Fibroblast of skin of abdomen (primary cell): ENCODE measurements at regions not wholly inside any gene's neighbourhood (a gene's known extent, or its start where the extent isn't known, plus 50 kb on each side); places are given as distances from the start of the nearest gene placed in this dataset.
"Not testable (repeated sequence)": the region's sequence is repeated elsewhere in the genome, so short reads cannot be mapped to it uniquely, and the experiment has no call there.

ENCODE experiments used
- DNase-seq: peaks from one replicate; pipeline ENCODE4 v3.0.0-alpha.2; 2013

DNA sequence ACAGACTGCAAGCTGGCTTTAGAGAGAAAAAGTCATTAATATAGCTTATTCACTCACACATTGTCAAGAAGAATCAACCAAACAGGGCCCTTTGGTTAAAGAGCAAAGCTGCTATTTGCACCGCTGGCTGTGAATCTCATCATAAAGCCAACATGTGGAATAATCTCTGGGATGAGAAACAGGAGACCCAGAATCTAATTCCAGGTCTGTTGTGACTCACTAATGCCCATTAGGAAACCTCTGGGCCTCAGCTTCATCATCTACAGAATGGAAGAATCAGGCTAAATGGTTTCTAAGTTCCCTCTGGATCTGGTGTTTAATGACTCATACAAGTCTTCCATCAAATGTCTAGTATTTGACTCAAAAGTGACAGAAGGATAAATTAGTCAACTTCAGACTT is 591.7 kb upstream of the DDX18 start:
- DNase-seq, result no peak

DNA sequence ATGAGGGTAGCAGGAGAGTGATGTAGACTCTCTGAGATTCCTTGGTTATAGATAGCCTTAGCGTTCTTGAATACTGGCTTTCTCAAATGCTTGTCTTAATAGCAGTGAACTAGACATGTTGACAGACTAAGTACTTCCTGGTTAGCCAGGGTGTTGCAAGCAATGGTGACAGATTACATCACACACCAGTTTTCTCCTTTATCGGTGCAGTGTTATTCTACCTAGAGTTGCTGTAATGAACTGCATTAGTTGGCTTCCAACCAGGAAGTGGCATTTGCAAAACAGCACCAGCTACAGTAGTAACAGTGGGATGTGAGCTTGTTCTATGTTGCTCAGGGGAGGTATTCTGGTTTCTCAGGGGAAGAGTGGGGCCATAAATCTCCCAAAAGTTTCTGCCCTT is 582.2 kb upstream of the DDX18 start:
- no peak for DNase-seq

DNA sequence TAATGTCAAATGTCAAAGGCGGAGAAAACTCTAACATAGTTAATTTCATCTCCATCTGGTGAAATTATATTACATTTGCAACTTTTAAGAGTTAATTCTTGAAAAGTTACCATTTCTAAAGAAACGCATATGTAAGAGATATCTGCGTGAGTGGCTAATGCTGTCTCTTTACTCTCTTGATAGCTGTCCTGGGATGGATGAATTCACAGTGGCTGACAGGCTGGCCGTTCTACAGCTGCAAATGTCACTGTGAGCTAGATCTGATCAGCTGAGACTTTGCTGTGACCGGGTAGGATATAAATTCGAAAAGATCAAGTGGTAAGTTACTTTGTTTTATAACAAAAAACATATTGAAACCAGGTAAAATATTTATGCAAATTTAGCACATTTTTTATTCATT is 557.1 kb upstream of the DDX18 start:
- DNase-seq, result no peak

DNA sequence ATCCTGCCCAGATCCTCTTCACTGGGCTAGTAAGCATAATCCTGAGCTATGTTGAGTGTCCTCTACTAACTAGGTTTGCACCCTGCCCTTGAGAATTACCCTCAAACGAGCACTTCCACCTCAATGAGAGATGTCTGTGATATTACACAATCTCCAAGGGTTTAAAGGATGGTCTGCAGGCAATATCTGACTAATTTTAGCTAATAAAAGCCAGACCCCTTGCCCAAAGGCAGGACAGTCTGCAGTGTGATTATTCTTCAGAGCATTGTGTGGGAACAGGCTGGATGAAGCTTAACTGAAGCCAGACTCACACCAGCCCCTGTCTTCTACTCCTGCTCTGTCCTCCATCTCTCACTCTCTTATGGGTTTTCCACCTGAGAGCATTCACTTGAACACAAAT is 544.9 kb upstream of the DDX18 start:
- no peak for DNase-seq

DNA sequence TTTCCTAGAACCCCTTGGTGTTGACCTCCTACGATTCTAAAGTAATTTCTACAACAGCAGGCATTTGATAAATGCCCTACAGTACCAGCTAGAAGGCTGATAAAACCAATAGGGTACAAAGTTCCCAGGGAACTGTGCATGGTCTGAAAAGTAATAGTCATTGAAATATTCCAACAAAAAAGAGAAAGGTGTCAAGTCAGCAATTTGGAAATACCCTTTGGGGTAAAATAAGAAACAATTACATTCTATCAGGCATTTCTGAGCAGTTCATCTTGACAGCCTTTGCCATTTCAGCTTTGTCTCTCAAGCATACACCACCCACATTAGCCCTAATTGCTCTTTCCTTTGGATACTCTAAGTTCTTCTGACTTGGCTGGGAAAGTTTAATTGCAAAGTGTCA is 542.9 kb upstream of the DDX18 start:
- no peak for DNase-seq

DNA sequence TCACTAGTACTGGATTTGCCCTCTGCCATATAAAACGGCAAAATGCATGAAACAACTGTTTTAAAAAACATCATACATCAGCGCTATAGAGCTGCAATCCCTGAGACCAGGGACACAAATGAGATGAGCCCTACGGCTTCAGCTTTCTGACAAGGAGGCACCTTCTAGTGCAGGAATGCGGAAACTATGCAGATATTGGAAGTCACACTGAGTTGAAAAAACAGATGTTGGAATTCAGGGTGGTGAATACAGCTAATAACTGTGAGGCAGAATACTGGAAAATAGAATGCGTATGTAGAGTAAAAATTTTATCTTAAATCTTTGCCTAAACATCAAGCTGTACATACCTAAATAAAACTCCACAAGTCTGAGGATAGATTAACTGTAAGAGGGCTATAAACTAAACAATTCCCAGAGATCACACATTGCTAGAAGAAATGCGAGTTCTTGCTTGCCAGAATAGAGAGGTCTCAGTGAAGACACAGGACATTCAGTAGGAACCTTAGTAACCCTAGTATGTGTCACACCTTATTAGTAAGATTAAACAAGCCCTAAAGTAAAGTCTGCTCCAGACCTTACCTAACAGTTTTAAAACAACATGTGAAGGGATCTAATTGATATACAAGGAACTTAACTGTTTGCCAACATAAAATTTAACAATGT is 541.4 kb upstream of the DDX18 start:
- DNase-seq, result no peak

DNA sequence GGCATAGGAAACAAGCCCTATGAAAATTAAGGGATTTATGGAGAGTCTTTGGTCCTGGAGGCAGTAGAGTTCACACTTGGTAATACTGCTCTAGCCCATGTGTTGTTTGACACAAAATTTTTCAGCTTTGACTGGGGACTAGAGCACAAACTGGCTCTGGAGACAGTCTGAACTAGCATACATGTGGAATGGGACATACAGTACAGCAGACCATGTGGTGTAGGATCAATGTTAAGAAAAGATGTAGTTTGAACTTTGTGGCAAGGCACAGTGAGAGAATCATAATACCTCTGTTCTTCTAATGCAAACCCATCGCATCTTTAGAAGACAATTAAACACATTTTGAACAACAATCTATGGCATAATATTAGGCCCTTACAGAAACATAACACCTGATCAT is 521.5 kb upstream of the DDX18 start:
- DNase-seq, result no peak

DNA sequence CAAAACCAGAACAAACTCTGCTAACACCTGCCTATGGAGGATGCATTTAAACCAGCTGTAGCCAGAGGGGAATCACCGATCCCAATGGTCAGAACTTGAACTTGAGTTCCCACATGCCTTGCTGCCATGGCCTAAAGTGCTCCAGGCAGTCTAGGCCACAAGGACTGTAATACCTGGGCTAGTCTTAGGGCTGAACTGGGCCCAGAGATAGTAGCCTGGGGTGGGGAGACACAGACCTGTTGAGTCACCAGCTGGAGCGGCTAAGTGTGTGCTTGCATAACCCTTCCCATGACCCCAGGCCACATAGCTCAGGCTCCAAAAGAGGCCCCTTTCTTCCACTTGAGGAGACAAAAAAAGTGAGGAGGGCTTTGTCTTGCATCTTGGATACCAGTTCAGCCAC is 515.0 kb upstream of the DDX18 start:
- DNase-seq, result no peak

DNA sequence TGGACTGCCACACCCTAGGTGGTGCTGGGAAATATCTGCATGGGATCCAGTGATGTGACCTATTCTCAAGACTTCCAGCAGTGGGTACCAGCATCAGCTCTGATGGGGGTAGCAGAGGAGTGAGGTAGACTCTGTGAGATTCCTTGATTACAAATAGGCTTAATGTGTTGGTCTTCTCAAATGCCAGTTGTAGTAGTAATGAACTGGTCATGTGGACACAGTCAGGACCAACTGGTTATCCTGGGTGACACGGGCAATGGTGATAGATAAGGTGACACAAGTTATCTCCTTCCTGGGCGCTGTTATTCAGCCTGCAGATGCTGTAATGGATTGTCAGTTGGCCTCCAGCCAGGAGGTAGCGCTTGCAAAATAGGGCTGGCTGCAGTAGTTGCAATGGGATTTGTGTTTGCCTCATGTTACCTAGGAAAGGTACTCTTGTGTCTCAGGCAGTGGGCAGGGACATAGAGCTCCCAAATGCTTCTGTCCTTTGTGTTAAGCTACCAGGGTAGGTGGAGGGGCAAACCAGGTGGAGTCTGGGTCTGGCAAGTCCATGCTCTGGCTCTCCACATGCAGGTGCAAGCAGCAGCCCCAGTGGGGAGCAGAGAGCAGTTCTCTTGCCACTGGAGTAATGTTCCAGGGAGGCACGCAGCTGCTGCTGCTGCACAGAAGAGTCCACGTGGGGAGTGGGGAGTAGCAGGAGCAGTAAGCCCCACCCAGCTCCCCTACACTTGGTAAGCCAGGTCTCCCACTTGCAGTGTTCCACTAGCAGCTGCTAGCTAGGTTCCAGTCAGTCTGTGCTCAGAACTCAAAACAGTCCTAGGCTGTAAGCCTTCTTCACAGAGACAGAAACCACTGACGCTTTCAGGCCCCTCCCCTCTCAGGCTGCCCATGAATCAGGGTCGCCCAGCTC is 505.4 kb upstream of the DDX18 start:
- no peak for DNase-seq

DNA sequence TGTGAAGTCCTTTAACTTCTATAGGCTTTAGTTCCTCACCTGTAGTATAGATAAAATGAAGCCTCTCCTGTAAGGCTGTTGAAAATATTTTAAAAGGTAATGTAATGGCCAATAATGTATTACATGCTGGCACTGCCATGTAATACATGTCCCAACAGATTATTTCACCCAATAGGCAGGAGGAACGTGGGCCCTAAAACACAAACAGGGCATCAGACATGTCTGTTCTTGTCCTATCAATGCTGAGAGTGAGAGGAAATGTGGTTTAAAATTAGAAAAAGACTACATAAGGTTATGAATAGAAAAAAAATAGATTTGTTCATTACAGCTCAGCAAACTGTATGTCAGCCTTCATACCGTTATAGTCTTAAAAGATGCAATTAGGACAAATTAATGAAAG is 492.7 kb upstream of the DDX18 start:
- no peak for DNase-seq

DNA sequence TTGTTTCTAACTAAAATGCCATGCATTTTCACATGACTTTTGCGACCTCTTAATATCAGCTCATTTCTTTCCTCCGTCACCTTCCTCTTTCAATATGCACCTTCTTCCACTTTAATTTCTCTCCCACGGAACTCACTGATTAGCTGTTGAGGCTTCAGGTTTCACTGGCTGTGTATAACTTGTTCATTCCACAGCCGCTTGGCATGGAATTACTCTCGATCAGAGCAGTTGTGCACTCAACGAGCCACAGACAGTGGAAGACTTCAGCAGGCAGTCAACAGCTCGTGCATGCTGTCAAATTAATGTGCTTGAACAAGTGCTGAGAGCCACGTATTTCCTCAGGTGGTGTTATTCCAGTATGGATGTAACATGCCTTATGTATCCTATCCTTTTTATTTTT is 491.2 kb upstream of the DDX18 start:
- DNase-seq, result no peak

DNA sequence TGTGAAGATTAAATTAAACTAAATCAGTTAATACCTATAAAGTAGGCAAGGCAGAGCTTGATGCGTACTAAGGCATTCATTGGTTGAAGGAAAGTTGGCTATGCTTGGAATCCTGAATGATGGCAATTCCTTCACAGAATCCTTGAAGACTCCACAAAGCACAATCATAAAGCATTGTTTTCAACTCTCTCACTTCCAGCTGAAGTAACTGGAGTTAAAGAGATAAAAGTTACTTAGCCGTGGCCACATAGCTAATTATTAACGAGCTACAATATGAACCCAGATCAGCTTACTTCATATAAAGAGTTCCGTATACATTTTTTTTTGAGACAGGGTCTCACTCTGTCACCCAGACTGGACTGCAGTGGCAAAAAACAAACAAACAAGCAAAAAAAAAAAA is 483.9 kb upstream of the DDX18 start:
- no peak for DNase-seq

DNA sequence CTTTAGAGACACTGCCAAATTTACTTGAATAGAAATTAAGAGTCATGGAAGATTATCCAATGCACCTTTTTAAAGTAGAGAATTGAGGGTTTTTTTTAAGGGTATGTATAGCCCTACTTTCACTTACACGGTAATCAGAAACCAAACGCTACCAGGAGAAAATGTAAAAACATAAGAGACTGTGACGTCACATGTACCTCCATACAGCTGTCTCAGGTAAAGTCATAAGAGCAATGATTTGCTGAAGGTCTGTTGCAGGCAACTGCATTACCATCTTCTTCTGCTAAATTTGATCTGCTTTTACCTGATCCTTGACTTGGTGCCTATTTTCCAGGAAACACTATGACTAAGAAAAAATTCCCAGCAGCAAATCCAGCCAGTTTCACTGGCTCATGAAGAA is 478.5 kb upstream of the DDX18 start:
- DNase-seq, result no peak

DNA sequence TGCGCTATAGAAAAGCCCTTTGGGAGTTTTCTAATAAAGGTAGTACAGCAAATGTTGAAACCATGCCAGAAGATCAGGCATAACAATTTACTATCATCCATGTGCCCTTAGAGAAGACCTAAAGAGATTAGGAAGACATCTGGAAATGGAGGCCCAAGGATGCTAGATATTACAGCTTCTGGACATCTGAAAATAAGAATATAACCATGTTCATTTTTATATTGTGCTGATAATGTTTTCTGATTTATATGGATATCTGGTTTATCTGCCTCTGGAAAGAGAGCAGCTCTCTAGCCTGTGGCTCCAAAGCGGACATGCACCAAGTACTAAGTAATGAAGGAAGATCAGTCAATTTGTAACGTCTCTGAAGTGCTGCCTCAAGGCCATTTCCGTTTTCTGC is 478.0 kb upstream of the DDX18 start:
- DNase-seq, result no peak

DNA sequence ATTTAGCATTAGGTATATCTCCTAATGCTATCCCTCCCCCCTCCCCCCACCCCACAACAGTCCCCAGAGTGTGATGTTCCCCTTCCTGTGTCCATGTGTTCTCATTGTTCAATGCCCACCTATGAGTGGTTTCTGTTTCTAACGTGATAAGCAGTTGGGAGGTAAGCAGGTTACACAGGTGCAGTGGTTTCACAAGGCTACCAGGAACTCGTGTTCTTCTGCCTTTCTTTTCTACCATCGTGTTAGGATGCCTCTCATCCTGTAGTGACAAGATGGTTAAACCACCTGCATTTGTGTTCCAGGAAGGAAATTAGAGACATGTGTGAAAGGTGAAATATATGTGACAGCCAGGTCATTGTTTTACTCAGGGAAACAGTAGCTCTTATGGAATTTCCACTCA is 476.5 kb upstream of the DDX18 start:
- DNase-seq, result not testable (repeated sequence)

DNA sequence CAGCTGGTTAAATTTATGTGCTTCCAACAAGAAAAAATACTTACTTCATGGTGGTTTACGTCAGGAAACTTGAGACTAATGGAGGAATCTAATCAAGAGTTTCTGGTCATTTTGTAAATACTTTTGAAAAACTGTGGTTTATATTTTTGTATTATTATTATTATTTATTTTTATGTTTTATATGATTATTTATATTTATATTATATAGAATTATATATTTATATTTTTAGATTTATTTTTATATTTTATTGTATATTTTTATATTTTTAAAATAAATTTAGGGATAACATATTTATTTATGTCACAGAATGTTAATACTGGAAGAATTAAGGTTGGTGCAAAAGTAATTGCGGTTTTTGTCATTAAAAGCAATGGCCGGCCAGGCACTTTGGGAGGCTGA is 474.5 kb upstream of the DDX18 start:
- DNase-seq, result no peak

DNA sequence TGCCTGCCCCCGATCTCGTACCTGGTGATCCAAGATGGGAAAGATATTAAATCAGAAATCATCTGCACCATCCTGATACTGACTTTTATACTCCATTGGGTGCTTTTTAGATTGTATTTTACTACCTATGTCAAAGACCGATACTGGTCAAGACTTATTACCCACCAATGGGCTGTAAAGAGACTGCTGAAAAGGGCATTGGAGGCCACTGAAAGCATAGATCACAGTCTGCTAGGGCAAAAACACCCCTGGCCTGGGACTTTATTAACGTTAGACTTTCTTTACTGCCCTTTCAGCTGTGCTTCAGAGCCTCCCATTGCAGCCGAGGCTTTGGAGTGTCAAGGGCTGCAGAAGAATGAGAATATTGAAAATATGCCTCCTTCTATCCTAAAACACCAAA is 472.8 kb upstream of the DDX18 start:
- DNase-seq, result no peak

DNA sequence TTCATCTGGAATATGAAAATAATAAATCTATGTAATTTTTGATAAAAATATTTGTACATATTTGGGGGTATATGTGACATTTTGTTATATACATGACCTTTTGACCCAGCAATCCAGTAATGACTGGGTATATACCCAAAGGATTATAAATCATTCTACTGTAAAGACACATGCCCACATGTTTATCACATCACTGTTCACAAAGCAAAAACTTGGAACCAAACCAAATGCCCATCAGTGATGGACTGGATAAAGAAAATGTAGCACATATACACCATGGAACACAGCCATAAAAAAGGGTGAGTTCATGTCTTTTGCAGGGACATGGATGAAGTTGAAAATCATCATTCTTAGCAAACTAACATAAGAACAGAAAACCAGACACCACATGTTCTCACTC is 472.1 kb upstream of the DDX18 start:
- DNase-seq, result no peak

DNA sequence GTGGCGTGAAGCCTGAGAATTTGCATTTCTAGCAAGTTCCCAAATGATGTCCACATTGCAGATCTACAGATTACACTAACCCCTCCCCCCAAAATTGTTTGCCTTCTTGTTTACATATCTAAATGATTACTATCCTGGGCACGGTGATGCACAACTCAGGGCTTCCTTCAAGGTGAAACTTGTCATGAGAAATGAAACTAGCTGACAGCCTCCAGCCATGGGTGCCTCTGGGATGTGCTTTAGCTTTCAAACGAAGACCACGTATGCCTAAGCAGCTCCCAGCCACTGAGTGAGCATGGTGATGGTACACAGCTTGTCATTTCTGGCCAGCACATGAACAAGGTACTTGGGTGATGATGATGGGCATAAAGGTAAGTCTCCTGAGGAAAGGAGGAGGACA is 464.8 kb upstream of the DDX18 start:
- DNase-seq, result no peak

DNA sequence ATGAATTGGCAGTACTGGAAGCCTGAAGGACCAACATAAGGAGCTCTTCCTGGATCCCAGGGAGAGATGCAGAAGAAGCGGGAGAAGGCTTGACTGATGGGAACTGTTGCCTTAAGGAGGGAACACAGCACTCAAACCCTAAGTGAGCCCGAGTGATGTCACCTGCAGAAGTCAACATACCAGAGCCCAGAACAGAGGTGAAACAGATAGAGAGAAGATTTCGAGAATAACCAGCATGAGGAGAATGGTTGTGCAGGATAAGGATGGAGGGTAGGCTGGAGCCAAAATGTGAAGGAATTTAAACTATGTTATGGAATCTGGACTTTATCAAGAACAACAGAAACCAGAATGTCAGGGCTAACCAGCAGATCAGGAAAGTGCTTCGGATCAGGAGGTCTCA is 463.1 kb upstream of the DDX18 start:
- no peak for DNase-seq

DNA sequence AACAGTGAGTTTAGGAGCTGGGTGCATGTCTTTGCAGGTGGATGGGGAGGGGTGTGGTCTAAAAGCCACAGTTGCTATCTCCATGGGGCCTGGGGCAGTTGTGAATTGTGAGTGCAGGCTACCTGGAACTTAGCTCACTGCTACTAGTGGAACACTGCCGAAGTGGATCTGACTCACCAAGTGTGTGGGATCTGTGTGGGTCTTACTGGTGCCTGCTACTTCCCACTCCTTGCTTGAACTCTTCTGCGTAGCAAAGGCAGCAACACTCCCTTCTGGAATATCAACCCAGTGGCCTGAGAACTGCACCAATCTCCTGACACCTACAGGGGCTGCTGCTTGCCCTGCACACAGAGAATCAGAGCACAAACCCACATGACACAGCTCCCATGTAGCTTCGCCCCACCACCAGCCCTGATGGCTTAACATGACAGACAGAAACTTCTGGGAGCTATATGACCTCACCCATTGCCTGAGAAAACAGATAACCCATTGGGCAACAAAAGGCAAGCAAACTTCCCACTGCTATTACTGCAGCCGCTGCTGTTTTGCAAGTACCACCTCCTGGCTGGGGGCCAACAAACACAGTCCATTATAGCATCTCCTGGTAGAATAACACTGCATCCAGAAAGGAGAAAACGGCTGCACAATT is 455.1 kb upstream of the DDX18 start:
- DNase-seq, result no peak

DNA sequence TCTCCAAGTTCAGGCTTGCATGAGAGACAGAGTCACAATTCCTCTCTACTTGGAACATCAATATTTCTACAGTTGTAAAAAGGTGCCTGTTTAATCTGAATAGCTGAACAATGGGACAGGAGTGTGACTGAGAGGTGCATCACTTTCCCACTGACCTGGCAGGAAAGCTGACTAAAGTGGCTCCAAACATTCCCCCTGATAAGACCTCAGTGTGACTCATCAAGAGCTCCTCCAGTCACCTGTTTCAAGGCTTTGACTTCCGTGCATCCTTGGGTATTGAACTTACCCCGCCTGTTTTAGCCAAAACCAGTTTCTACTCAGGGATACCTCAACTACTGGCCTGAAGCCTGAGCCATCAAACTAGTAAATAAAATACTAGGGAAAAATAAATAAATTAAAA is 453.9 kb upstream of the DDX18 start:
- no peak for DNase-seq

DNA sequence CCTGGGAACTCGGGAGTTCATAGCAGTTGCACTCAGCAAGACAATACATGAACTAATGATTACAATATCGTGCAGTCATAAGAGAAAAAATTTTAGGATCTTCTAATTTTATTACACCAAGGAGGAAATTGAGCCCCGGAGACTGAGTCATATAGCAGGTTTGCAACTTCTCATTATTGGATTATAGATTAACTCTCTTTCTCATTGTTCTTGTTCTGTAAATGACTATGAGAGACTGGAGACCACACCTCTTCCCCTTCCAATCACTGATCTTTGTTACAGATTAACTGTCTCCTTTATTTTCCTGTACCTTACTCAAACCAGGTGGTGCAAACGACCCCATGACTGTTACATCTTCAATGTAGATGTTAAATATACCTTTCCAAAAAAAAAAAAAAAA is 435.8 kb upstream of the DDX18 start:
- no peak for DNase-seq

DNA sequence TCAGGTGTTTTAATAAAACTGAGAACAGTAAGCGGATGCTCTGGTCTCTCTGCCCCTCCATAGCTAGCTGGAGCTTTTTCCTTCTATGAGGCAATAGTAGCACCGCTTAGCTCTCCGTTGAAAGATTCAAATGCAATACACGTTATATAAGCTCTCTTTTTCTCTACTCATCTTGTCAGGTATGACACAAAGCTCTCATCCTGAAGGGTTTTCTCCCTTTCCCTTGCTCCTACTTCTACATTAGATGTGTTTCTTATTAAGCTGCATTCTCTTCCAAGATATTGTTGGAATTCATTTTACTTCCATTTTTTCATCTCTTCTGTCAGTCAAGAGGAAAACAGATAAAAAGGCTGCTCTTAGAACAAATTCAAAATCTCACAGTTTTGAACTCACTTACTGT is 434.6 kb upstream of the DDX18 start:
- no peak for DNase-seq
